H1 (cell line): ENCODE measurements at regions not wholly inside any gene's neighbourhood (a gene's known extent, or its start where the extent isn't known, plus 50 kb on each side); places are given as distances from the start of the nearest gene placed in this dataset.
"Not testable (repeated sequence)": the region's sequence is repeated elsewhere in the genome, so short reads cannot be mapped to it uniquely, and the experiment has no call there.

ENCODE experiments used
- CREB1 ChIP-seq: IDR thresholded peaks from 2 replicates; pipeline ENCODE4 v1.6.1; 2012; ENCODE audit warnings: inconsistent platforms
- EGR1 ChIP-seq: IDR thresholded peaks from 2 replicates; pipeline ENCODE4 v1.6.1; 2011; ENCODE audit warnings: low read depth, low read length, borderline replicate concordance
- EZH2 ChIP-seq: fragments of 200-600 bp; sonication (generic); IDR thresholded peaks from 2 replicates; pipeline ENCODE4 v1.7.1; 2012; ENCODE audit warnings: low read depth, mild to moderate bottlenecking, moderate library complexity, low read length, inconsistent platforms; ENCODE audit not compliant: severe bottlenecking
- MAFK ChIP-seq: IDR thresholded peaks from 2 replicates; pipeline ENCODE4 v1.6.1; 2012; ENCODE audit warnings: low read depth, mild to moderate bottlenecking, improper control_type of control experiment, low read length
- POLR2A ChIP-seq, 2 experiments: IDR thresholded peaks; 1 replicate in 1 of 2; 2 replicates in 1 of 2; pipeline ENCODE4 v1.6.1; 2011; ENCODE audit warnings: low read depth in 2 of 2, low read length in 2 of 2, mild to moderate bottlenecking in 2 of 2; ENCODE audit errors: control extremely low read depth in 1 of 2
- POLR2AphosphoS5 ChIP-seq: IDR thresholded peaks from 2 replicates; pipeline ENCODE4 v1.6.1; 2011; ENCODE audit warnings: low read depth, low read length
- RXRA ChIP-seq: IDR thresholded peaks from 2 replicates; pipeline ENCODE4 v1.6.1; 2011; ENCODE audit warnings: low read depth, mild to moderate bottlenecking, low read length, moderate library complexity; ENCODE audit not compliant: insufficient read depth
- TAF1 ChIP-seq: IDR thresholded peaks from 2 replicates; pipeline ENCODE4 v1.6.1; 2011; ENCODE audit warnings: mild to moderate bottlenecking, low read depth, low read length
- ZNF274 ChIP-seq: IDR thresholded peaks from 2 replicates; pipeline ENCODE4 v1.7.0; 2012; ENCODE audit warnings: low read length, borderline replicate concordance; ENCODE audit errors: extremely low read depth
- TF ChIP-seq, protein P1 (sequence below): IDR thresholded peaks from 2 replicates; pipeline ENCODE4 v1.6.1; 2012; ENCODE audit warnings: inconsistent platforms
- TF ChIP-seq, protein P2 (sequence below), 3 experiments: IDR thresholded peaks; 1 replicate in 2 of 3; 2 replicates in 1 of 3; pipeline versions ENCODE4 v1.5.1 to v1.6.1; 2011; ENCODE audit warnings: low read length in 3 of 3, mild to moderate bottlenecking in 3 of 3, inconsistent platforms in 2 of 3, low read depth in 1 of 3, moderate library complexity in 1 of 3; ENCODE audit not compliant: insufficient read depth in 1 of 3; ENCODE audit errors: control extremely low read depth in 1 of 3

DNA sequence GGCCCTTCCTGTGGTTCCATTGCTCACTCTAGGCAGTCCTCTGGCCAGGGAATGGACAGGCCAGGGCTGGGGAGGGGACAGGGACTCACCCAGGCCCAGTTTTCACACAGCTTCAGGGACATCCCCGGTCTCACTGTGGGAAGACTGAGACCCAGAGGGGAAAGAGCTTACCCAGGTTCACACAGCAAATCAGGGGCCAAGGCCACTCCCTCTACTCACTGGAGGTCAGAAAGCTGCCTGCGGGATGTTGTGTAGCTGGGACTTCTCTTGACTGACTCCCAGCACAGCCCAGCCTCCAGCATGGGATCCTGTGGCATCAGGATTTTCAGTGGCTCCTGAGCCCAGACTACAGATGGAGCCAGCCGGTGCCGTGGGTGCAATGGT is 122.3 kb upstream of the AKAP13 start:
- TF ChIP-seq, protein P1, sequence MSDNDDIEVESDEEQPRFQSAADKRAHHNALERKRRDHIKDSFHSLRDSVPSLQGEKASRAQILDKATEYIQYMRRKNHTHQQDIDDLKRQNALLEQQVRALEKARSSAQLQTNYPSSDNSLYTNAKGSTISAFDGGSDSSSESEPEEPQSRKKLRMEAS, result not testable (repeated sequence)
- TF ChIP-seq EZH2; POLR2AphosphoS5; CREB1; POLR2A (IDR thresholded peaks at IDR 0.05; ENCODE audit: control extremely low read depth in 1 of 2, low read depth in 2 of 2, low read length in 2 of 2); TAF1; MAFK; ZNF274; RXRA; EGR1: not testable (repeated sequence)
- TF ChIP-seq, protein P2, sequence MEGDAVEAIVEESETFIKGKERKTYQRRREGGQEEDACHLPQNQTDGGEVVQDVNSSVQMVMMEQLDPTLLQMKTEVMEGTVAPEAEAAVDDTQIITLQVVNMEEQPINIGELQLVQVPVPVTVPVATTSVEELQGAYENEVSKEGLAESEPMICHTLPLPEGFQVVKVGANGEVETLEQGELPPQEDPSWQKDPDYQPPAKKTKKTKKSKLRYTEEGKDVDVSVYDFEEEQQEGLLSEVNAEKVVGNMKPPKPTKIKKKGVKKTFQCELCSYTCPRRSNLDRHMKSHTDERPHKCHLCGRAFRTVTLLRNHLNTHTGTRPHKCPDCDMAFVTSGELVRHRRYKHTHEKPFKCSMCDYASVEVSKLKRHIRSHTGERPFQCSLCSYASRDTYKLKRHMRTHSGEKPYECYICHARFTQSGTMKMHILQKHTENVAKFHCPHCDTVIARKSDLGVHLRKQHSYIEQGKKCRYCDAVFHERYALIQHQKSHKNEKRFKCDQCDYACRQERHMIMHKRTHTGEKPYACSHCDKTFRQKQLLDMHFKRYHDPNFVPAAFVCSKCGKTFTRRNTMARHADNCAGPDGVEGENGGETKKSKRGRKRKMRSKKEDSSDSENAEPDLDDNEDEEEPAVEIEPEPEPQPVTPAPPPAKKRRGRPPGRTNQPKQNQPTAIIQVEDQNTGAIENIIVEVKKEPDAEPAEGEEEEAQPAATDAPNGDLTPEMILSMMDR (IDR thresholded peaks at IDR 0.05; ENCODE audit: control extremely low read depth in 1 of 3, insufficient read depth in 1 of 3, low read depth in 1 of 3, low read length in 3 of 3), result not testable (repeated sequence)
